Colonic mucosa (tissue), 4 donors: ENCODE measurements at regions not wholly inside any gene's neighbourhood (a gene's known extent, or its start where the extent isn't known, plus 50 kb on each side); places are given as distances from the start of the nearest gene placed in this dataset.

Experiments used
- DNase-seq: peaks from one replicate; pipeline ENCODE4 v3.0.0-alpha.2; 2020
- H3K27ac ChIP-seq: fragments of 200-600 bp; one replicate; pipeline ENCODE4 v1.8.0; 2021
- H3K27me3 ChIP-seq: fragments of 200-600 bp; one replicate; pipeline ENCODE4 v1.8.0; 2021
- H3K36me3 ChIP-seq: fragments of 200-600 bp; one replicate; pipeline ENCODE4 v1.8.0; 2021
- H3K4me1 ChIP-seq: fragments of 200-600 bp; one replicate; pipeline ENCODE4 v1.8.0; 2021; ENCODE audit warnings: mild to moderate bottlenecking
- H3K4me3 ChIP-seq: fragments of 200-600 bp; one replicate; pipeline ENCODE4 v1.8.0; 2021
- H3K9ac ChIP-seq, 2 donors: one replicate each; pipeline ENCODE4 v1.7.0; 2013; ENCODE audit warnings: control low read depth in 2 of 2, low read depth in 2 of 2, low read length in 2 of 2
- H3K9me3 ChIP-seq: fragments of 200-600 bp; one replicate; pipeline ENCODE4 v1.8.0; 2021
- intact Hi-C: fragments of 100-400 bp; cut with DNase I; formaldehyde crosslinking; loops from one replicate; pipeline ENCODE4 v1.14.1; 2022
- TF ChIP-seq, protein P1 (sequence below): fragments of 200-600 bp; IDR thresholded peaks from one replicate; pipeline ENCODE4 v1.8.0; 2022; ENCODE audit warnings: antibody characterized with exemption, mild to moderate bottlenecking
- donor health status: healthy.
- donor health status: DM: no; HTN: no; CAD: no.
- donor health status: DM: no; HTN: no; CAD: no.

DNA sequence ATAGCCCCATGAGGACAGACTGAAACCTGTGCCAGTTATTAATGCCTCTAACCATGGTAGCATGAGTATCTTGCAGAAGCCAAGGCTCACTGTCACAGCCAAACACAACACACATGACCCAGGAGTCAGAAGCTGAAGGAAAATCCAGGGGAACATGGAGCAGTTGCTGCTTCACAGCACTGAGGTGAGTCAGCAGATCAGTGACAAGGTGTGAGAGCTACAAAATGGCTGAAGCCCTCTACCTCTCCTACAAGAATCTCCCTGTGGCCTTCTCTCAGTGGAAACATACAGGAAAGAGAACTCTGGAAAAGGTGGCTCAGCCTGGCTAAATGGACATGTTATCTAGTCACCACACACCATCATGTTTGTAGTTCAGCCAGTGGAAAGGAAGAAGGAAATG, 93.5 kb downstream of the NAB1 start:
- Histone ChIP-seq H3K4me3 (no peak overlapping the region), H3K36me3 (no peaks in the 10 kb centered on the region), H3K27me3 (no peaks in the 10 kb centered on the region), H3K9ac (no peak overlapping the region), H3K4me1 (no peaks in the 10 kb centered on the region), H3K27ac (no peak overlapping the region), H3K9me3 (no peaks in the 10 kb centered on the region)
- intact Hi-C loops = no loop called here
- TF ChIP-seq, protein P1, sequence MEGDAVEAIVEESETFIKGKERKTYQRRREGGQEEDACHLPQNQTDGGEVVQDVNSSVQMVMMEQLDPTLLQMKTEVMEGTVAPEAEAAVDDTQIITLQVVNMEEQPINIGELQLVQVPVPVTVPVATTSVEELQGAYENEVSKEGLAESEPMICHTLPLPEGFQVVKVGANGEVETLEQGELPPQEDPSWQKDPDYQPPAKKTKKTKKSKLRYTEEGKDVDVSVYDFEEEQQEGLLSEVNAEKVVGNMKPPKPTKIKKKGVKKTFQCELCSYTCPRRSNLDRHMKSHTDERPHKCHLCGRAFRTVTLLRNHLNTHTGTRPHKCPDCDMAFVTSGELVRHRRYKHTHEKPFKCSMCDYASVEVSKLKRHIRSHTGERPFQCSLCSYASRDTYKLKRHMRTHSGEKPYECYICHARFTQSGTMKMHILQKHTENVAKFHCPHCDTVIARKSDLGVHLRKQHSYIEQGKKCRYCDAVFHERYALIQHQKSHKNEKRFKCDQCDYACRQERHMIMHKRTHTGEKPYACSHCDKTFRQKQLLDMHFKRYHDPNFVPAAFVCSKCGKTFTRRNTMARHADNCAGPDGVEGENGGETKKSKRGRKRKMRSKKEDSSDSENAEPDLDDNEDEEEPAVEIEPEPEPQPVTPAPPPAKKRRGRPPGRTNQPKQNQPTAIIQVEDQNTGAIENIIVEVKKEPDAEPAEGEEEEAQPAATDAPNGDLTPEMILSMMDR = no peak
- DNase-seq = no peak

DNA sequence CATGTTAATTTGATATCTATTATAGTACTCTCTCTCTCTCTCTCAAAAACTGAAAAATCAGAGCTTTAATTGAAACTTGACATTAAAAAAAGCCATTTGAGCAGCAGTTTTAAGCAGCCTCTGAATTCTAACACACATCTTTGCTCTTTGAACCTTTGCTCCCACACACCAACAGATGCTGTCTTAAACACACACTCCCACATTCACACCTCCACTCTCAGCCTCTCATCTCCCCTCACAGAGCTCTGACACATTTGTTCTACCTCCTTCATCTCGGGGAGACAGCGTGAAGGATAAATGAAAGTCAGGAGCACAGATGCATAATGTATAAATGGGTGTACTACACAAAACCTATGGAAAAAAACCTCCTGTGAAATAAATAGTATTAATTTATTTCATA, 95.2 kb downstream of the NAB1 start:
- Histone ChIP-seq H3K4me3 (no peak overlapping the region), H3K4me1 (no peaks in the 10 kb centered on the region), H3K9me3 (no peaks in the 10 kb centered on the region), H3K36me3 (no peaks in the 10 kb centered on the region), H3K27ac (no peak overlapping the region), H3K27me3 (no peaks in the 10 kb centered on the region), H3K9ac (no peak overlapping the region)
- TF ChIP-seq, protein P1 = no peak
- no peak for DNase-seq
- intact Hi-C loops = no loop called here

DNA sequence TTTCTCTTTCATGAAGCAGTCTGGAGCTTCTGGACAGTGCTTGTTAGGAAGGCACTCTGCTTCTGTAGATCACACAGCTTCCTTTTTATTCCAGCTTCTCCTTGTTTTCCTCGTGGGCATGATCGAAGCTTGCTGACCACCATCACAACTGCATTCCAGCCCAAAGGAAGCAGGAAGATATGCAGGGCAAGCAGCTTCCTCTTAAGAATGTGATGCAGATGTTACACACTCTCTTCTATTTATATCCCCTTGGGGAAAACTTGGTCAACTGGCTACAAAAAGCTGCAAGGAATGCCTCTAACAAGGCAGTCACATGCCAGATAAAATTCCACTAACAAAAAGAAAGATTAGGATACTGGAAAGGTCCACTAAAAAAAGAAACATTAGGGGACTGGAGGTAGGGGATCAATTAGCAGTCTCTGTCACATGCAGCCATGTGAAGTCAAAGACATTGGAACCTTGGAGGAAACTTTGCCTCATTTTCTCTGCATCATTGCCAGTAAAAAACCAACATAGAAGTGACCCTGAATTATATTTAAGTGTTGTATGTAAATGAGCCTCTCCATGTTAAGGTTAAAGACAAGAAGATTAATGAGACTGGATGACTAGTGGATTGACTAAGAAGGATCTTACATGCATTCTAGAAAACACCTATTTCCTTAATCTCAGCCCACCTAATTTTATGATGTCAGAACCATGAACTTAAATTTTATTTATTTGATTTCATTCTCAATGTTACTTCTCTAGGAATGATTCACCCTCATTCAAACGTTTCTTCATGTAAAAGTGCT, 98.3 kb downstream of the NAB1 start:
- no peak for DNase-seq
- Histone ChIP-seq H3K9ac (no peak overlapping the region), H3K36me3 (no peaks in the 10 kb centered on the region), H3K4me3 (no peak overlapping the region), H3K27me3 (no peaks in the 10 kb centered on the region), H3K9me3 (no peaks in the 10 kb centered on the region), H3K27ac (no peak overlapping the region), H3K4me1 (no peaks in the 10 kb centered on the region)
- TF ChIP-seq, protein P1 = no peak
- intact Hi-C loops = no loop called here

DNA sequence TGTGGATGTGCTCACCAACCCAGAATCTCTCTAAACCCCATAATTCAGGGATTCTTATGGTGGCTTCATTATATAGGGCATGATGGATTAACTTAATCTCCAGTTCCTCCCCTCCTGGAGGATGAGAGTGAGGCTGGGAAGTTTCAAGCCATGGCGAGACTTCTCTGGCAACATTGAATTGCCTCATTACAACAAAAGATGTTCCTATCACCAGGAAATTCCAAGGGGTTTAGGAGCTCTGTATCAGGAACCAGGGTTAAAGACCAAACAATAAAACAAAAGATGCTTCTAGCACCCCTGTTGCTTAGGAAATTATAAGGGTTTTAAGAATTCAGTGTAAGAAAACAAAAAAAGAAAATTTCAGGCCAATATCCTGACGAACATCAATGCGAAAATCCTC, 100.1 kb downstream of the NAB1 start:
- intact Hi-C loops = no loop called here
- no peaks in the 10 kb centered on the region for H3K4me1 ChIP-seq
- H3K9me3 ChIP-seq = no peaks in the 10 kb centered on the region
- no peak overlapping the region for H3K9ac ChIP-seq
- no peak for DNase-seq
- TF ChIP-seq, protein P1 = no peak
- H3K27me3 ChIP-seq = no peaks in the 10 kb centered on the region
- no peak overlapping the region for H3K4me3 ChIP-seq
- no peaks in the 10 kb centered on the region for H3K36me3 ChIP-seq
- no peak overlapping the region for H3K27ac ChIP-seq

DNA sequence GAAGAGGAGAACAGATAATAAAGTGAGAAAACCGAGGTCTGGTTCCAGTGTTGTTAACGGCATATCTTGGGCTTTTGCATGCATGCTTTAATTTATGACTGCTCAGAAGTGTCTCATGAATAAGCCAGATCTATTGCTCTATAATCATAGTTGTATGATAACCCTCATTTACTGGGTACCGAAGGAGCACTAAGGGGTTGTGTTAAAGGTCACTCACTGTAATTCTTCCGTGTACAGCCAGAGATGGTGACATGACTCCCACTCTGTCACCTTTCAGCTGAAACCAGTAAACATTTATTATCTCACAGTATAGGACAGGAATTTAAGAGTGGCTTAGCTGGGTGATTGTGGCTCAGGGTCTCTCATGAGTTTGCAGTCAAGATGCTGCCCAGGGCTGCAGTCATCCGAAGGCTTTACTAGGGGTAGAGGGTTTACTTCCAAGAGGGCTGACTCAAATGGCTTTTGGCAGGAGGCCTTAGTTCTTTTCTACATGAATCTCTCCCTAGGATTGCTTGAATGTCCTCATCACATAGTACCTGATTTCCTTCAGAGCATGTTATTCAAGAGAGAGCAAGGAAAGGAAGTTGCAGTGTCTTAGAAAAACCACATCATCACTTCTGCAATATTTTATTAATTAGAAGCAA, 107.0 kb downstream of the NAB1 start:
- H3K4me1 ChIP-seq = no peaks in the 10 kb centered on the region
- no peak overlapping the region for H3K4me3 ChIP-seq
- H3K9me3 ChIP-seq = no peaks in the 10 kb centered on the region
- no peaks in the 10 kb centered on the region for H3K27me3 ChIP-seq
- intact Hi-C loops = no loop called here
- H3K9ac ChIP-seq = no peak overlapping the region
- TF ChIP-seq, protein P1 = no peak
- H3K27ac ChIP-seq = no peak overlapping the region
- H3K36me3 ChIP-seq = no peaks in the 10 kb centered on the region
- DNase-seq = no peak
